HEK293 (cell line): ENCODE measurements at regions not wholly inside any gene's neighbourhood (a gene's known extent, or its start where the extent isn't known, plus 50 kb on each side); places are given as distances from the start of the nearest gene placed in this dataset.

Source experiments
- CTCF ChIA-PET: fragments of 350-600 bp; formaldehyde crosslinking; extraction: SDS; loops from one replicate; lab custom pipeline; 2021; ENCODE audit warnings: antibody characterized with exemption; lab: Yijun Ruan, JAX
- POLR2A ChIA-PET: fragments of 300-600 bp; formaldehyde crosslinking; extraction: SDS; loops from one replicate; lab custom pipeline; 2020; ENCODE audit warnings: antibody characterized with exemption, inconsistent platforms; lab: Yijun Ruan, JAX
- H3K27ac ChIP-seq: fragments of 200-500 bp; sonication (Bioruptor generic); 2 replicates; pipeline ENCODE4 v1.5.1; 2014; ENCODE audit warnings: low read depth, low read length, control low read depth, inconsistent platforms; ENCODE audit errors: extremely low read depth
- H3K36me3 ChIP-seq, 2 experiments: fragments of 200-500 bp in 1 of 2; sonication (Bioruptor generic) in 1 of 2; 1 replicate in 1 of 2; 2 replicates in 1 of 2; pipeline ENCODE4 v1.5.1; 2014 to 2017; ENCODE audit warnings: inconsistent platforms in 2 of 2, low read length in 2 of 2; ENCODE audit not compliant: control insufficient read depth in 2 of 2, insufficient read depth in 1 of 2
- H3K4me1 ChIP-seq: fragments of 200-500 bp; sonication (Bioruptor generic); 2 replicates; pipeline ENCODE4 v1.5.1; 2014; ENCODE audit warnings: mild to moderate bottlenecking, low read length, inconsistent platforms; ENCODE audit not compliant: control insufficient read depth, insufficient read depth
- H3K4me3 ChIP-seq: 2 replicates; pipeline ENCODE4 v1.5.1; 2011; ENCODE audit warnings: low read depth, mild to moderate bottlenecking, control low read depth, low read length, moderate library complexity
- H3K9me3 ChIP-seq: fragments of 200-500 bp; sonication (Bioruptor generic); 2 replicates; pipeline ENCODE4 v1.5.1; 2014; ENCODE audit warnings: low read depth, low read length, inconsistent platforms; ENCODE audit not compliant: control insufficient read depth, insufficient read depth
- GLI2 ChIP-seq: fragments of 450-650 bp; formaldehyde crosslinking; IDR thresholded peaks from 2 replicates; pipeline ENCODE4; 2017; ENCODE audit warnings: missing biosample characterization, missing genetic modification characterization, low read depth, borderline replicate concordance
- GLI4 ChIP-seq: fragments of 450-650 bp; formaldehyde crosslinking; IDR thresholded peaks from 2 replicates; pipeline ENCODE4 v1.5.1; 2016; ENCODE audit warnings: missing biosample characterization, missing genetic modification characterization
- IKZF3 ChIP-seq: fragments of 450-650 bp; IDR thresholded peaks from 2 replicates; pipeline ENCODE4 v1.5.0; 2018; ENCODE audit warnings: missing biosample characterization, mild to moderate bottlenecking, missing genetic modification characterization, moderate library complexity
- REPIN1 ChIP-seq: fragments of 450-650 bp; formaldehyde crosslinking; IDR thresholded peaks from 2 replicates; pipeline ENCODE4 v1.5.1; 2017; ENCODE audit warnings: missing biosample characterization, missing genetic modification characterization, low read depth
- SP7 ChIP-seq: fragments of 450-650 bp; formaldehyde crosslinking; IDR thresholded peaks from 2 replicates; pipeline ENCODE4 v1.5.1; 2016; ENCODE audit warnings: missing biosample characterization, missing genetic modification characterization
- ZEB2 ChIP-seq: fragments of 450-650 bp; formaldehyde crosslinking; IDR thresholded peaks from 2 replicates; pipeline ENCODE4 v1.5.1; 2016; ENCODE audit warnings: missing biosample characterization, missing genetic modification characterization
- ZNF132 ChIP-seq: fragments of 450-650 bp; formaldehyde crosslinking; IDR thresholded peaks from 2 replicates; pipeline ENCODE4 v1.5.1; 2017; ENCODE audit warnings: missing biosample characterization, missing genetic modification characterization, borderline replicate concordance
- ZNF169 ChIP-seq: fragments of 450-650 bp; formaldehyde crosslinking; IDR thresholded peaks from 2 replicates; pipeline ENCODE4 v1.5.1; 2016; ENCODE audit warnings: missing biosample characterization, missing genetic modification characterization
- ZNF266 ChIP-seq: fragments of 450-650 bp; formaldehyde crosslinking; IDR thresholded peaks from 2 replicates; pipeline ENCODE4 v1.5.1; 2016; ENCODE audit warnings: missing biosample characterization, missing genetic modification characterization, low read depth
- ZNF341 ChIP-seq: fragments of 450-650 bp; formaldehyde crosslinking; IDR thresholded peaks from 2 replicates; pipeline ENCODE4; 2016; ENCODE audit warnings: low read depth, missing biosample characterization, missing genetic modification characterization
- ZNF404 ChIP-seq: fragments of 450-650 bp; formaldehyde crosslinking; IDR thresholded peaks from 2 replicates; pipeline ENCODE4 v1.5.1; 2017; ENCODE audit warnings: missing biosample characterization, missing genetic modification characterization
- ZNF544 ChIP-seq: fragments of 450-650 bp; formaldehyde crosslinking; IDR thresholded peaks from 2 replicates; pipeline ENCODE4 v1.5.0; 2017; ENCODE audit warnings: missing biosample characterization, missing genetic modification characterization
- ZNF561 ChIP-seq: fragments of 450-650 bp; IDR thresholded peaks from 2 replicates; pipeline ENCODE4 v1.5.1; 2018; ENCODE audit warnings: missing biosample characterization, missing genetic modification characterization, borderline replicate concordance
- ZNF610 ChIP-seq: fragments of 450-650 bp; formaldehyde crosslinking; IDR thresholded peaks from 2 replicates; pipeline ENCODE4 v1.5.1; 2016; ENCODE audit warnings: missing biosample characterization, missing genetic modification characterization, borderline replicate concordance
- ZNF621 ChIP-seq: fragments of 450-650 bp; formaldehyde crosslinking; IDR thresholded peaks from 2 replicates; pipeline ENCODE4 v1.5.1; 2017; ENCODE audit warnings: missing biosample characterization, missing genetic modification characterization
- TF ChIP-seq, protein P1 (sequence below): fragments of 450-650 bp; formaldehyde crosslinking; IDR thresholded peaks from 2 replicates; pipeline ENCODE4 v1.5.1; 2016; ENCODE audit warnings: missing biosample characterization, missing genetic modification characterization
- TF ChIP-seq, protein P2 (sequence below): fragments of 450-650 bp; formaldehyde crosslinking; IDR thresholded peaks from 2 replicates; pipeline ENCODE4 v1.5.1; 2016; ENCODE audit warnings: missing biosample characterization, missing genetic modification characterization
- TF ChIP-seq, protein P3 (sequence below): fragments of 450-650 bp; formaldehyde crosslinking; IDR thresholded peaks from 2 replicates; pipeline ENCODE4 v1.5.1; 2016; ENCODE audit warnings: missing biosample characterization, missing genetic modification characterization
- TF ChIP-seq, protein P4 (sequence below): fragments of 450-650 bp; formaldehyde crosslinking; IDR thresholded peaks from 2 replicates; pipeline ENCODE4 v1.5.1; 2016; ENCODE audit warnings: missing biosample characterization, missing genetic modification characterization
- TF ChIP-seq, protein P5 (sequence below): fragments of 450-650 bp; formaldehyde crosslinking; IDR thresholded peaks from 2 replicates; pipeline ENCODE4 v1.5.1; 2017; ENCODE audit warnings: missing biosample characterization, missing genetic modification characterization

DNA sequence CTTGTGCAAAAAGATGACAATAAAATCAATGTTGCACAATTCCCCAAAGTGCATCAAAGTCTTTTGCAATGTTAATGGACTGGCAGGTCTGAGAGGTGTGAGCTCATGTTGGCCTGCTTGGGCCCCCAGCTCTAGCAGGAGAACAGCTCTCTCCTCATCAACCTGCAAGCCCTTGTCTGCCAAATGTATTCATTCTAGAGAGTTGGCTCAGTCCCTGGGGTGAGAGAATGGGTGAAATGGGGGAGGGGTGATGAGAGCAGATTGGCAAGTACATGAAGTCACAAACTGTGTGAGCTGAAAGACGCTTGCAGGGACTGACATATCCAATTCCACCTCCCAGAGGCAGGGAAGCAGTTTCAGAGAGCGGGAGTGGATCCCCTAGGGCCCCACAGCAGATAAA, 465.1 kb upstream of the ZNF507 start:
- Histone ChIP-seq H3K9me3 (no peaks in the 10 kb centered on the region; the same call in none of the 2 replicates), H3K4me1 (no peaks in the 10 kb centered on the region), H3K27ac (no peak overlapping the region), H3K36me3 (no peaks in the 10 kb centered on the region; a peak in 1 of 3 replicates), H3K4me3 (no peak overlapping the region)
- ChIA-PET POLR2A (no interaction called here), CTCF (interaction anchor here (1.2 kb wide), 1 partner anchor 1198 kb away, joined by 5 read pairs; no protein-coding TSS in a partner anchor)
- no peak for TF ChIP-seq ZNF610 (tag by site-specific recombination)
- TF ChIP-seq, protein P1, sequence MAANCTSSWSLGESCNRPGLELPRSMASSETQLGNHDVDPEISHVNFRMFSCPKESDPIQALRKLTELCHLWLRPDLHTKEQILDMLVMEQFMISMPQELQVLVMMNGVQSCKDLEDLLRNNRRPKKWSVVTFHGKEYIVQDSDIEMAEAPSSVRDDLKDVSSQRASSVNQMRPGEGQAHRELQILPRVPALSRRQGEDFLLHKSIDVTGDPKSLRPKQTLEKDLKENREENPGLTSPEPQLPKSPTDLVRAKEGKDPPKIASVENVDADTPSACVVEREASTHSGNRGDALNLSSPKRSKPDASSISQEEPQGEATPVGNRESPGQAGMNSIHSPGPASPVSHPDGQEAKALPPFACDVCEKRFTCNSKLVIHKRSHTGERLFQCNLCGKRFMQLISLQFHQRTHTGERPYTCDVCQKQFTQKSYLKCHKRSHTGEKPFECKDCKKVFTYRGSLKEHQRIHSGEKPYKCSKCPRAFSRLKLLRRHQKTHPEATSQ (tag by site-specific recombination), result no peak
- no peak for TF ChIP-seq SP7
- TF ChIP-seq ZNF341 (tag by site-specific recombination), result no peak
- TF ChIP-seq GLI4 (tag by site-specific recombination), result no peak
- TF ChIP-seq ZEB2 (tag by site-specific recombination), result no peak
- no peak for TF ChIP-seq ZNF561 (tag by site-specific recombination)
- no peak for TF ChIP-seq IKZF3 (tag by site-specific recombination)
- TF ChIP-seq ZNF132 (tag by site-specific recombination), result no peak
- no peak for TF ChIP-seq ZNF544 (tag by site-specific recombination)
- TF ChIP-seq, protein P2, sequence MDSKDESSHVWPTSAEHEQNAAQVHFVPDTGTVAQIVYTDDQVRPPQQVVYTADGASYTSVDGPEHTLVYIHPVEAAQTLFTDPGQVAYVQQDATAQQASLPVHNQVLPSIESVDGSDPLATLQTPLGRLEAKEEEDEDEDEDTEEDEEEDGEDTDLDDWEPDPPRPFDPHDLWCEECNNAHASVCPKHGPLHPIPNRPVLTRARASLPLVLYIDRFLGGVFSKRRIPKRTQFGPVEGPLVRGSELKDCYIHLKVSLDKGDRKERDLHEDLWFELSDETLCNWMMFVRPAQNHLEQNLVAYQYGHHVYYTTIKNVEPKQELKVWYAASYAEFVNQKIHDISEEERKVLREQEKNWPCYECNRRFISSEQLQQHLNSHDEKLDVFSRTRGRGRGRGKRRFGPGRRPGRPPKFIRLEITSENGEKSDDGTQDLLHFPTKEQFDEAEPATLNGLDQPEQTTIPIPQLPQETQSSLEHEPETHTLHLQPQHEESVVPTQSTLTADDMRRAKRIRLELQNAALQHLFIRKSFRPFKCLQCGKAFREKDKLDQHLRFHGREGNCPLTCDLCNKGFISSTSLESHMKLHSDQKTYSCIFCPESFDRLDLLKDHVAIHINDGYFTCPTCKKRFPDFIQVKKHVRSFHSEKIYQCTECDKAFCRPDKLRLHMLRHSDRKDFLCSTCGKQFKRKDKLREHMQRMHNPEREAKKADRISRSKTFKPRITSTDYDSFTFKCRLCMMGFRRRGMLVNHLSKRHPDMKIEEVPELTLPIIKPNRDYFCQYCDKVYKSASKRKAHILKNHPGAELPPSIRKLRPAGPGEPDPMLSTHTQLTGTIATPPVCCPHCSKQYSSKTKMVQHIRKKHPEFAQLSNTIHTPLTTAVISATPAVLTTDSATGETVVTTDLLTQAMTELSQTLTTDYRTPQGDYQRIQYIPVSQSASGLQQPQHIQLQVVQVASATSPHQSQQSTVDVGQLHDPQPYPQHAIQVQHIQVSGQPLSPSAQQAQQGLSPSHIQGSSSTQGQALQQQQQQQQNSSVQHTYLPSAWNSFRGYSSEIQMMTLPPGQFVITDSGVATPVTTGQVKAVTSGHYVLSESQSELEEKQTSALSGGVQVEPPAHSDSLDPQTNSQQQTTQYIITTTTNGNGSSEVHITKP (tag by site-specific recombination), result no peak
- no peak for TF ChIP-seq ZNF169
- TF ChIP-seq ZNF266 (tag by site-specific recombination), result no peak
- no peak for TF ChIP-seq ZNF404 (tag by site-specific recombination)
- TF ChIP-seq, protein P3, sequence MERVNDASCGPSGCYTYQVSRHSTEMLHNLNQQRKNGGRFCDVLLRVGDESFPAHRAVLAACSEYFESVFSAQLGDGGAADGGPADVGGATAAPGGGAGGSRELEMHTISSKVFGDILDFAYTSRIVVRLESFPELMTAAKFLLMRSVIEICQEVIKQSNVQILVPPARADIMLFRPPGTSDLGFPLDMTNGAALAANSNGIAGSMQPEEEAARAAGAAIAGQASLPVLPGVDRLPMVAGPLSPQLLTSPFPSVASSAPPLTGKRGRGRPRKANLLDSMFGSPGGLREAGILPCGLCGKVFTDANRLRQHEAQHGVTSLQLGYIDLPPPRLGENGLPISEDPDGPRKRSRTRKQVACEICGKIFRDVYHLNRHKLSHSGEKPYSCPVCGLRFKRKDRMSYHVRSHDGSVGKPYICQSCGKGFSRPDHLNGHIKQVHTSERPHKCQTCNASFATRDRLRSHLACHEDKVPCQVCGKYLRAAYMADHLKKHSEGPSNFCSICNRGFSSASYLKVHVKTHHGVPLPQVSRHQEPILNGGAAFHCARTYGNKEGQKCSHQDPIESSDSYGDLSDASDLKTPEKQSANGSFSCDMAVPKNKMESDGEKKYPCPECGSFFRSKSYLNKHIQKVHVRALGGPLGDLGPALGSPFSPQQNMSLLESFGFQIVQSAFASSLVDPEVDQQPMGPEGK (tag by site-specific recombination), result no peak
- TF ChIP-seq, protein P4, sequence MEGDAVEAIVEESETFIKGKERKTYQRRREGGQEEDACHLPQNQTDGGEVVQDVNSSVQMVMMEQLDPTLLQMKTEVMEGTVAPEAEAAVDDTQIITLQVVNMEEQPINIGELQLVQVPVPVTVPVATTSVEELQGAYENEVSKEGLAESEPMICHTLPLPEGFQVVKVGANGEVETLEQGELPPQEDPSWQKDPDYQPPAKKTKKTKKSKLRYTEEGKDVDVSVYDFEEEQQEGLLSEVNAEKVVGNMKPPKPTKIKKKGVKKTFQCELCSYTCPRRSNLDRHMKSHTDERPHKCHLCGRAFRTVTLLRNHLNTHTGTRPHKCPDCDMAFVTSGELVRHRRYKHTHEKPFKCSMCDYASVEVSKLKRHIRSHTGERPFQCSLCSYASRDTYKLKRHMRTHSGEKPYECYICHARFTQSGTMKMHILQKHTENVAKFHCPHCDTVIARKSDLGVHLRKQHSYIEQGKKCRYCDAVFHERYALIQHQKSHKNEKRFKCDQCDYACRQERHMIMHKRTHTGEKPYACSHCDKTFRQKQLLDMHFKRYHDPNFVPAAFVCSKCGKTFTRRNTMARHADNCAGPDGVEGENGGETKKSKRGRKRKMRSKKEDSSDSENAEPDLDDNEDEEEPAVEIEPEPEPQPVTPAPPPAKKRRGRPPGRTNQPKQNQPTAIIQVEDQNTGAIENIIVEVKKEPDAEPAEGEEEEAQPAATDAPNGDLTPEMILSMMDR, result no peak
- TF ChIP-seq, protein P5, sequence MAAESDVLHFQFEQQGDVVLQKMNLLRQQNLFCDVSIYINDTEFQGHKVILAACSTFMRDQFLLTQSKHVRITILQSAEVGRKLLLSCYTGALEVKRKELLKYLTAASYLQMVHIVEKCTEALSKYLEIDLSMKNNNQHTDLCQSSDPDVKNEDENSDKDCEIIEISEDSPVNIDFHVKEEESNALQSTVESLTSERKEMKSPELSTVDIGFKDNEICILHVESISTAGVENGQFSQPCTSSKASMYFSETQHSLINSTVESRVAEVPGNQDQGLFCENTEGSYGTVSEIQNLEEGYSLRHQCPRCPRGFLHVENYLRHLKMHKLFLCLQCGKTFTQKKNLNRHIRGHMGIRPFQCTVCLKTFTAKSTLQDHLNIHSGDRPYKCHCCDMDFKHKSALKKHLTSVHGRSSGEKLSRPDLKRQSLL (tag by site-specific recombination), result no peak
- TF ChIP-seq GLI2 (tag by site-specific recombination), result no peak
- no peak for TF ChIP-seq ZNF621 (tag by site-specific recombination)
- no peak for TF ChIP-seq REPIN1
